GM12891 (cell line): ENCODE measurements at regions not wholly inside any gene's neighbourhood (a gene's known extent, or its start where the extent isn't known, plus 50 kb on each side); places are given as distances from the start of the nearest gene placed in this dataset.

ENCODE experiments used
- POLR2A ChIP-seq: IDR thresholded peaks from 2 replicates; pipeline ENCODE4 v1.6.1; 2011; ENCODE audit warnings: low read depth, low read length, control low read depth
- POLR2AphosphoS5 ChIP-seq: IDR thresholded peaks from 2 replicates; pipeline ENCODE4 v1.6.1; 2011; ENCODE audit warnings: low read depth, low read length, control low read depth
- TAF1 ChIP-seq: IDR thresholded peaks from 2 replicates; pipeline ENCODE4 v1.6.1; 2011; ENCODE audit warnings: low read depth, low read length, control low read depth

DNA sequence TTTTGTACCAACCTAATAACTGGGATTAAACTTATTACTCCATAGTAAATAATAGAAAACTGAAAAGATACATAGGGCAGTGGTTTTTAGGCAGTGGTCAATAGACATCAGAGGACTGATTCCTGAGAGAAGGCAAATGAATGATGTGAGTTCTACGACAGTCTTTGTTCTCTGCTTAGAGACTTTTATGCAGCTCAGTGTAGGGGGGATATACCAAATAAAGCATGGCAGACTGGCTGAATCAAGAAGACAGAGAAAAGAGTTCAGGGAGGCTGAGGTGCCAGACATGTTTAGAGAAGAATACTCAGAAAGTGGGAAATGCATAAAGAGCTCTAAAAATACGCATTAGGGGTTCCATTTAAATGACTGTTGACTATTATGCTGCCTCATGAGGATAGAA, 320.8 kb upstream of the FAR2 start:
- no peak for TF ChIP-seq POLR2AphosphoS5
- TF ChIP-seq POLR2A: no peak
- TF ChIP-seq TAF1: no peak
